Adipose tissue (tissue), 3 donors: ENCODE measurements at regions not wholly inside any gene's neighbourhood (a gene's known extent, or its start where the extent isn't known, plus 50 kb on each side); places are given as distances from the start of the nearest gene placed in this dataset.

ENCODE experiments used
- H3K27ac ChIP-seq: one replicate; pipeline ENCODE4 v1.5.1; 2013; ENCODE audit warnings: low read depth, low read length
- WGBS, 3 donors: extraction: QIAGEN DNeasy Blood & Tissue Kit; methylation state at CpG; one replicate each; pipeline ENCODE4 v1.1.7; 2013; 5-methylcytosine and 5-hydroxymethylcytosine counted together
- donor health status: healthy with polysubstance abuse.
- donor health status: Bipolar disorder and iron deficiency.
- donor health status: healthy.

DNA sequence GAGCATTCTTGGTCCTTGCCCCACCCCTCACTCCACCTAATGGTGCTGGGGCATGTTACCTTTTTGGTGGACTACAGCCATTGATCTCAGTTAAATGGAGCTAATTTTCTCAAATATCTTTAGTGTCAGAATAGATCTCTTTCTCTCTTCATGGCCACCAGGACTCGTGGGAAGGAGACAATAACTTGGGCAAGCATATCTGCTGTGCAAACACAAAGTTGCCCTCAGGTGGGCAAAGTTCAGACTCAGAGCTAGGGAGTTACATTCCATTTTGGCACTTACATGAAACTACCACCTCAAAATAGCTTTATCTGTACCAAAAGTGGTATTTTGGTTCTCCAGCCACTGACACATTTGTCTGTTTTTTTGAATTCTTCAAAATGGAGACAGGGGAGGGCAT, 671.9 kb upstream of the KLF4 start:
- 20 to 90% (median 76%) methylated on average over 1 of the region's 1 CpG for WGBS, 3 donors
- no peak overlapping the region for H3K27ac ChIP-seq

GRCh38 chr9:108160706-108161355, 671.3 kb upstream of the KLF4 start:
- 43 to 64% (median 62%) methylated on average over 5 of the region's 5 CpGs for WGBS, 3 donors
- no peak overlapping the region for H3K27ac ChIP-seq

DNA sequence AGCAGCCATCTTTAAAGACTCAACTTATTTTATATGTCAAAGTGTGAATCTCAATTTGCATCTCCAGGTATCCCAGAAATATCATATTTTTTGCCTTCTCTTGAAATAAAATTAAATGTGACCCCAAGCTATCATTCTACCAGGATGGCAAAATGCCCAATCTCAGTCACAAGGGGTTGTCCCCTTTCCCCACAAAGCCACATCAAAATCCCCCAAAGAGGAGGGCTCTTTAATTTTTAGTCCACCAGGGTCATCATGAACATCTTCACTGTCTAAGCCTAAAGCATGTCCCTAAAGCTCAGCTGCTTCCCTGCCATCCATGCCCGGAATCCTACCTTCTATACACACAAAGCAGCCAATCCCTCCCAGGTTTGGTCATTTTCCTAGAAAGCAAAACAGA, 670.5 kb upstream of the KLF4 start:
- no peak overlapping the region for H3K27ac ChIP-seq
- 92 to 100% (median 95%) methylated on average over 1 of the region's 1 CpG for WGBS, 3 donors

GRCh38 chr9:108158236-108158995, 668.8 kb upstream of the KLF4 start:
- H3K27ac ChIP-seq, result no peak overlapping the region
- WGBS, 3 donors, result 84 to 88% (median 87%) methylated on average over 4 of the region's 4 CpGs

DNA sequence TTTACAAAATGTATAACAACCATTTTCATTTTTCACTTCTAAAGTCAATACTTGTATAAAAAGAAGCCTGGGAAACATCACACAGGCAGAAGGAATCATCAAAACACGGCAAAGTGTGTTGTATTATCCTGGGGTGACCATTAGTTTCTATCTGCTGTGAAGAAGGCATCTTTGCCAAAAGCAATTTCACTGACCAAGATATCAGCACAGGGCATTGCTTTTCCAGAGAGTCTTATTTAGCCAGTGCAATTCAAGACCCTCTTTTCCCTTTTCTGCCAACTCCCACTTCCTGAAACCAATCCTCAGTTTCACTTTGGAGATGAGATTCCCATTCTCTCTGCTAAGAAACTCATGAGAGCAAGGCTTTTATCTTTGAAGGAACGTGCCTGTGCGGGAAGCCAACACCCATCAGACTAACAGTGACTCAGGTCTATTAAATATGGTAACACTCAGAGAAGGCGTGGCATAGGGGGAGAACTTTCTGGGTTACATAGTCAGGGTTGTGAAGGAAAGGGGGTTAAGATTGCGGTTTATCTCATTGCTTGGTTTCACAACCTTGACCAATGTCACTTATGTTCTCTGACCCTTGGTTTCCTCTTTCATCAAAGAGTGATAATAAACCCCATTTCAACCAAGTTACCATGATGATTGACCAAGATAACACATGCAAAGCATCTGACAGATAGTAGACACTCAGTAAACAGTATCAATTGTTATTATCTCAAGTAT, 666.9 kb upstream of the KLF4 start:
- H3K27ac ChIP-seq, result no peak overlapping the region
- 58 to 64% (median 63%) methylated on average over 5 of the region's 5 CpGs for WGBS, 3 donors

DNA sequence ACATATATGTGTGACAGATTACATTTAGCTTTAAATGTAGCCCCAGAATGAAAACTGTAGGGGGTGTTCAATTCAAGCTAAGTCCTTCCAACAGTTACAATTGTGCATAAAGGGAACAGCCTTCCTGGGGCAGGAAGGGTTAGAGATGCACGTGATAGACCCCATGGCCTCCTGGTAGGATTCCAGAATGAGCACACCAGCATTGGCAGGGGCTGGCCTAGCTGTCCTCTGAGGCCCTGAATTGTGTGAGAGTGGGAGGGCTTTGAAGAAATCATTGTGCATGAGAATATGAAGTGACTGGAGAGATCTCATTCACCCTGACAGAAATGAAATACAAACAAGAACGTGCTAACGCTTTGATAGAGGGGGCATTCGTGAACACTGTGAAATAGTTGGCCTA, 663.8 kb upstream of the KLF4 start:
- 66 to 84% (median 68%) methylated on average over 4 of the region's 4 CpGs for WGBS, 3 donors

GRCh38 chr9:108150736-108151586, 661.4 kb upstream of the KLF4 start:
- no peak overlapping the region for H3K27ac ChIP-seq
- WGBS, 3 donors, result 57 to 67% (median 58%) methylated on average over 16 of the region's 16 CpGs

More for the DNA sequence above, 663.8 kb upstream of the KLF4 start:
- H3K27ac ChIP-seq, result no peak overlapping the region

GRCh38 chr9:108149326-108149725, 659.8 kb upstream of the KLF4 start:
- WGBS, 3 donors, result 79 to 84% (median 83%) methylated on average over 4 of the region's 4 CpGs
- H3K27ac ChIP-seq, result no peak overlapping the region

GRCh38 chr9:108142504-108143201, 653.1 kb upstream of the KLF4 start:
- H3K27ac ChIP-seq, result no peak overlapping the region
- WGBS, 3 donors, result 12 to 42% (median 18%) methylated on average over 10 of the region's 10 CpGs

- 55 to 87% (median 67%) methylated on average over 2 of the region's 2 CpGs for WGBS, 3 donors
- no peak overlapping the region for H3K27ac ChIP-seq
These were observed 652.6 kb upstream of the KLF4 start for GRCh38 chr9:108142142-108142503.

DNA sequence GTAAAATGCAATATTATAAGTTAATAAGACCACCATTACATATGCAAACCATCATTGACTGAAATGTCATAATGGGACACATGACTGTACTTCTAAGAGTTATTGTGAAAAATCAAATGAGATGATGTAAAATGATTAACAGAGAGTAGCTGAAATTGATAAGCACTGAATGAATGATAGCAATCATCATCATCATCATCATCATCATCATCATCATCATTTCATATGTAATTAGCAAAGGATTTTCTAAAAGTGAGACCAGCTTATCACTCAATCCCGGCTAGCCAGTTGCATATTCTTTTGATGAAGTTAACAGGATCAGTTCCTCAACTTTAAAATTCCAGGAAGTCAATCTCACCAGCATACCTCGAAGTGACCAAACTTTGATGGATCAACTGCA, 650.3 kb upstream of the KLF4 start:
- WGBS, 3 donors, result 81 to 87% (median 85%) methylated on average over 2 of the region's 2 CpGs
- no peak overlapping the region for H3K27ac ChIP-seq

- WGBS, 3 donors, result 34 to 87% (median 67%) methylated on average over 2 of the region's 2 CpGs
- H3K27ac ChIP-seq, result no peak overlapping the region
These were observed 648.9 kb upstream of the KLF4 start for GRCh38 chr9:108138516-108138915.

GRCh38 chr9:108136656-108137055, 647.1 kb upstream of the KLF4 start:
- no peak overlapping the region for H3K27ac ChIP-seq
- WGBS, 3 donors, result 58 to 76% (median 67%) methylated on average over 1 of the region's 1 CpG

DNA sequence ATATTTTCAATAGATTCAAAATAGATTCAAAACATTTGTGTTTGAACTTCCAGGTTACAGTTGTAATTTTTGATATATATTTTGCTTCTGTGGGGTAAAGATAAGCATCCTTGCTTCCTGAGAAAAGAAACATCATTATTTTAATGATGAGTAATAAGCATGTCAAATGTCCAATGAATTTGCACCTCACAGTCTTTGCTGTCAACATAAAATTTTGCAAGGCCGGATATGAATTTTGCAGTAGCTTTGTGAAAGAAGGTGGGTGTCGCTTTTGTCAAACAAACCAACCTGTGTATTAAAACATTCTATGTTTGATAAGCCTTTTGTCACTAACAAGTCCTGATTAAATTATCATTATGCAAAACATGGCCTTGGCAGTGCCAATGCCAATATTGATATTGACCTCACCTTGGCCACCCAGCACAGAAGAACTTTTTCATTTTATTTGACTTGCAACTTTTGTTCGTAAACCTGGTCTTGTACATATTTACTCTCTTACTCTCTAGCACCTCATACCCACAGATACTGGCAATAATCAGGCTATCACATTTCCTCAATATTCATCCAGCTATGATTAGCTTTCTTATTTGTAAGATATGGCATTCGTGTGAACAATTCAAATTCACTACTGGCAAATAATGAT, 645.0 kb upstream of the KLF4 start:
- H3K27ac ChIP-seq, result no peak overlapping the region
- WGBS, 3 donors, result 38 to 72% (median 64%) methylated on average over 4 of the region's 4 CpGs

DNA sequence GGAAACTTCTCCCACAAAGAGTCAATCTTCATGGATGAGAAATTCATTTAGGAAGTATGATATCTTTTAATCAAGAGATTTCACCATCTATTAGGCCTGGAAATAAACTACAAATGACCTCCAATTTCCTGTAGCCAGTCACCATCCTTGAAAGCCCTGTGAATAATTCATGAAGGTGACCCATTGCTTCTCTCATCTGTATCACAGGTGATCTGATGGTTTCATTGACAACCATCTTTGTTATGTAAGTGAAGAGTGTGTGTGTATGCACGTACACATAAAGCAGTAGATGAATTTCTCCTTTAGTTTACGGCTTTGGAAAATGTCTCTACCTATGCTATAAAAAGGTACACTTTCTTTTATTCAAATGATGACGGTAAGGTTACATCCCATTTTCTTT, 644.1 kb upstream of the KLF4 start:
- WGBS, 3 donors, result 79 to 83% (median 80%) methylated on average over 3 of the region's 3 CpGs
- H3K27ac ChIP-seq, result no peak overlapping the region

GRCh38 chr9:108133101-108133500, 643.5 kb upstream of the KLF4 start:
- H3K27ac ChIP-seq, result no peak overlapping the region

- 55 to 93% (median 89%) methylated on average over 2 of the region's 2 CpGs for WGBS, 3 donors
These were observed 641.3 kb upstream of the KLF4 start for GRCh38 chr9:108130905-108131304.

DNA sequence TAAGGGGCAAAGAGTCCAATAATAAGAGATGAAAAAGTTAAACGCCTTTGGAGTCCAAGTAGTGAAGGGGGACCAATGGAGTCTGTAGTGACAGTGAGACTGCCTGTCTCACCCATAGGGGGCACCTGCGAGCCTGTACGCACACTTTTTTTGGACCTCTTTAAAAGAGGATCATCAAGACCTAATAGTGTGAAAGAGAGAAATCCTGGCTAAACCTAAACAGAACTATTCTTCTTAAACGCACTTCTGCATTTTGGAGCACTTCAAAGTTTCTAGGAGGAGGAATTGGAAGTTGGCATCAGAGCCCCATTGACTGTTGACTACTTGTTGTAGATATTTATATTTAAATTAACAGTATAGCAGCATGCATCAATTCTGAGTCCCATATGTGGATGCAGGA, 636.1 kb upstream of the KLF4 start:
- no peak overlapping the region for H3K27ac ChIP-seq
- WGBS, 3 donors, result 81 to 89% (median 86%) methylated on average over 4 of the region's 4 CpGs

More at GRCh38 chr9:108130905-108131304, 641.3 kb upstream of the KLF4 start:
- no peak overlapping the region for H3K27ac ChIP-seq
